Brain microvascular endothelial cell (primary cell): ENCODE measurements at regions not wholly inside any gene's neighbourhood (a gene's known extent, or its start where the extent isn't known, plus 50 kb on each side); places are given as distances from the start of the nearest gene placed in this dataset.

Experiments
- DNase-seq: peaks from one replicate; pipeline ENCODE4 v3.0.0-alpha.2; 2020
- H3K27ac ChIP-seq: fragments of 250-450 bp; sonication (Bioruptor Pico); 2 replicates; pipeline ENCODE4 v1.5.1; 2020; ENCODE audit warnings: mild to moderate bottlenecking, moderate library complexity
- H3K27me3 ChIP-seq: fragments of 250-450 bp; sonication (Bioruptor Pico); replicated peaks from 2 replicates; pipeline ENCODE4 v1.5.1; 2020; ENCODE audit warnings: mild to moderate bottlenecking
- H3K36me3 ChIP-seq: fragments of 250-450 bp; sonication (Bioruptor Pico); replicated peaks from 2 replicates; pipeline ENCODE4 v1.5.1; 2020; ENCODE audit warnings: mild to moderate bottlenecking
- H3K4me3 ChIP-seq: 2 replicates; pipeline ENCODE4 v1.5.1; 2011; ENCODE audit warnings: low read depth, mild to moderate bottlenecking, control low read depth, low read length, moderate library complexity
- in situ Hi-C: cut with HindIII; loops from 2 replicates; pipeline ENCODE4 v1.10.0; 2017; ENCODE audit warnings: low sequenced_read_pairs, low pct_ligation_motif_present
- TF ChIP-seq, protein P1 (sequence below): IDR thresholded peaks from 2 replicates; pipeline ENCODE4 v1.5.1; 2011; ENCODE audit warnings: low read depth, mild to moderate bottlenecking, moderate library complexity, low read length, control low read depth, inconsistent platforms; ENCODE audit errors: missing control alignments

DNA sequence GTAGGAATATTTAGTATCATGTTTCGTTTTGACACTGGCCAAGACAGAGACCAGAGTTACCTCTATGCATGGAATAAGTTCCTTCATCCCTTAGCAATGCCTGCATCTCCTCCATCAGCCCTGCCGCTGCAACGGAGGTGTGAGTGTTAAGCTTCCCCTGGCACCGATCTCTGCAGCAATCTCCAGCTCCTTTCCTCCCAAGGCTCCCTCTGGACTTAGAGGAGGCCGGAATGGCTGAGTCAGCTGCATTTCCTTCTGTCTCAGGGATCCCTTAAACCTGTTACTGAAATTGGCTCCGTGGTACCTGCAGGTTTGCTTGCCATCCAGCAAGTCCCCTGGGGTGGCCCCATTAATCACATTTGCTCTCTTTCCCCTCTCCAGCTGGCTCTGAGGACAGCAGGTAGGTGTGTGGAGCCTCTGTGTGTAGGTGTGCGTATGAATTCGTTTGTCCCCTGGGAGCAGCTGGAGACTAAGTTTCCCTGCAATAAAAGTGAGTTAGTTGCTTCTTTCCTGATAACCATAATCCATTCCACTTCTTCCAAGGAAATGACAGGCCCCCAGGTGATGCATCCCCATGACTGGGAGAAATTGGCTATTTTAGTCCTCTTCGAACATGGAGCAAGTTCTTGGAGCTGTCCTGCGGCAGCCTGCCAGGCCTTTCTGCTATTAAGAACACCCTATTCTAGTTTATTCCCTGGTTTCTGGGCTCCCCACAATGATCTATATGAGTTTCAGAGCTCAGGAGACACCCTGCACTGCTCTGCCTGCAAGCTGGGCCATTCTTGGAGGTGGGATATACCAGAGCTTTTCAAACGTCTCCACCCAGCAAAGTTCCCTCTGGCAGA, 457.2 kb upstream of the CADM1 start:
- Histone ChIP-seq H3K27me3 (no peaks in the 10 kb centered on the region), H3K27ac (no peak overlapping the region), H3K36me3 (no peaks in the 10 kb centered on the region), H3K4me3 (no peak overlapping the region)
- no peak for DNase-seq
- in situ Hi-C loops: no loop called here
- TF ChIP-seq, protein P1, sequence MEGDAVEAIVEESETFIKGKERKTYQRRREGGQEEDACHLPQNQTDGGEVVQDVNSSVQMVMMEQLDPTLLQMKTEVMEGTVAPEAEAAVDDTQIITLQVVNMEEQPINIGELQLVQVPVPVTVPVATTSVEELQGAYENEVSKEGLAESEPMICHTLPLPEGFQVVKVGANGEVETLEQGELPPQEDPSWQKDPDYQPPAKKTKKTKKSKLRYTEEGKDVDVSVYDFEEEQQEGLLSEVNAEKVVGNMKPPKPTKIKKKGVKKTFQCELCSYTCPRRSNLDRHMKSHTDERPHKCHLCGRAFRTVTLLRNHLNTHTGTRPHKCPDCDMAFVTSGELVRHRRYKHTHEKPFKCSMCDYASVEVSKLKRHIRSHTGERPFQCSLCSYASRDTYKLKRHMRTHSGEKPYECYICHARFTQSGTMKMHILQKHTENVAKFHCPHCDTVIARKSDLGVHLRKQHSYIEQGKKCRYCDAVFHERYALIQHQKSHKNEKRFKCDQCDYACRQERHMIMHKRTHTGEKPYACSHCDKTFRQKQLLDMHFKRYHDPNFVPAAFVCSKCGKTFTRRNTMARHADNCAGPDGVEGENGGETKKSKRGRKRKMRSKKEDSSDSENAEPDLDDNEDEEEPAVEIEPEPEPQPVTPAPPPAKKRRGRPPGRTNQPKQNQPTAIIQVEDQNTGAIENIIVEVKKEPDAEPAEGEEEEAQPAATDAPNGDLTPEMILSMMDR: no peak

DNA sequence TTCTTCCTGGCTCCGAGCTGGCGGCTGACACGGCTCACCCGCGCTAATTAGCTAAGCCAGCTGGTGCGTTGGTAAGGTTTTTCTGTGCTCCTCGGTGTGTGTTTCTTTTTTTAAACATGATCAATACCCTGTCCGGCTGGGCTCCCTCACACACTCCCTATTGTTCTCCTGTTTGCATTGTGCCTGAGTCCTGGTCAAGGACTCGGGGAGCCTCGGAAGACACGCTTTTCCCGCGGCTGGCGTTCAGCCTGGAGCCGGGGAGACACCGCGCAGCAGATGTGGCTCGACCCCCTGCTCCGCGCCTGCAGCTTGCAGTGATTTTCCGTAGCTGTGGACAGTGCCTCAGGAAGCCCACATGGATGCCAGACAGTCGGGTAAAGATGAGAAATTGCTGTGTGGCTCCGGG, 454.9 kb upstream of the CADM1 start:
- Histone ChIP-seq H3K27ac (no peak overlapping the region), H3K36me3 (no peaks in the 10 kb centered on the region), H3K27me3 (no peaks in the 10 kb centered on the region), H3K4me3 (no peak overlapping the region)
- TF ChIP-seq, protein P1: no peak
- no peak for DNase-seq
- in situ Hi-C loops: no loop called here

DNA sequence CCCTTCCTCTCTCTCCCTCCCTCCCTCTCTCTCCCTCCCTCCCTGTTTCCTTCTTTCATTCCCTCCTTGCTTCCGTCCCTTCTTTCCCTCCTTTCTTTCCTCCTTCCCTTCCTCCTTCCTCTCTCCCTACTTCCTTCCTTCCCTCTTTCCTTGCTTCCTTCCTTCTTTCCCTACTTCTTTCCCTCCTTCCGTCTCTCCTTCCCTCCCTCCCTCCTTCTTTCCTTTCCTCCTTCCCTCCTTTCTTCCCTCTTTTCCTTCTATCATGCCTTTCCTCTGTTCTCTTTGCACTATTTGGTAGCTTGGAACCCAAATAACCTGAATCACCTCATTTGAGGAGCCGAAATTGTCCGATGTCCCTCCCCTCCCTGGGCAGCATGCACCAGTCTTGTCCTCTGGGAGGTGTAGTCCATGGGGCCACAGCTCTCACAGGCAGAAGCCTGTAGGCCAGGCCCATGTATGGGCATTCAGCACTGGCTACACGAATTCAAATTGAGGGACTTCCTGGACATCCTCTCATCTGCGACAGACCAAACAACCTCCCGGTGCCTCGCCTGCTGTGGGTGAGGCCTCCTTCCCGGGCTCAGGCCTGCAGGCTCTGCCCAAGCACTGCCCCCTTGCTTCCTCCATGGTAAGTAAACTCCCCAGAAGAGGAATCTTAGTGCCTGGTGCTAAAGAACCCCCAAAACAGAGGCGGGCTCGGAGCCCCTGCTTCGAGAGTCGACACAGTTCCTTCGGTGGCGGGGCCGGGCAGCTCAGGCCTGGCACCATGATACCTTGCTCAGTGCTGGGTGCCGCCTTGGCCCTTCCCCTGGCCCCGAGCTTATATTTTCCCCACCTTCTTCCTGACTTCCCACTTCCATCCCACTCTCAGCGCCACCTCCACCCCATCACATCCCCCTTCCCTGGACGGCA, 454.1 kb upstream of the CADM1 start:
- TF ChIP-seq, protein P1: no peak
- in situ Hi-C loops: no loop called here
- H3K36me3 ChIP-seq: no peaks in the 10 kb centered on the region
- no peak overlapping the region for H3K4me3 ChIP-seq
- no peak overlapping the region for H3K27ac ChIP-seq
- H3K27me3 ChIP-seq: no peaks in the 10 kb centered on the region
- DNase-seq: no peak

DNA sequence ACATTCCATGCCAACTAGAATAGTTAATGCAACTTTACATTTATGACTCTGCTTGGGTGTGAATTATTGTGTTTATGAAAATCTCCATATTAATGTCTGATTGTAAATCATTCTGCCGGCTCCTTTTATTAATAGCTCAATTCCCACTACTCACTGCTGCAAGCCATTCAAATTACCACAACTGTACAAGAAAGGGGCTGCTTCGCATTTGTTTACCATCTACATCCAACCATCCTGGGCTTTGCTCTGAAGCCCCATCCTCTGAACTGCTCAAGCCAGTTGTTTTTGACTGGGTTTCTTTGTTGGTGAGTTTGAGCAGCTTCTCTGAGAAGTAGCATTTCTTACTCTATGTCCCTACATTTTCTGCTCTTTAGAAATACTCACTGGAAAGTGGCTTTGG, 451.6 kb upstream of the CADM1 start:
- Histone ChIP-seq H3K4me3 (no peak overlapping the region), H3K27ac (no peak overlapping the region), H3K36me3 (no peaks in the 10 kb centered on the region), H3K27me3 (no peaks in the 10 kb centered on the region)
- TF ChIP-seq, protein P1: no peak
- in situ Hi-C loops: no loop called here
- DNase-seq: no peak

DNA sequence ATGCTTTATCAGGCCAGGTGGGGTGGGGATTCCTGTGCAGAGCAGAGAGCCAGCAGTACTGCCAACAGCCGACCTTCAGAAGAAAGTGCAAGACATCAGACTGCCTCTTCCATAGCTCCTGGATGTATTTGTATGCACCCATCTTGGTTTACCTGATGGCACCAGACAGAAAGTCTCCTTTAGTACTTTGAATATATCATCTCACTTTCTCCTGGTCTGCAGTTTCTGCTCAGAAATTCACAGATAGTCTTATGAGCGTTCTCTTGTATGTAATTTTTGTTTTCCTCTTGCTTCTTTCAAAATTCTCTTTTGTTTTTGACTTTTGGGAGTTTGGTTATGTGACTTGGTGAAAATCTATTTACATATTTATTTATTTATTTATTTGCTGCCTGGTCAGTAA, 446.4 kb upstream of the CADM1 start:
- in situ Hi-C loops: no loop called here
- Histone ChIP-seq H3K4me3 (no peak overlapping the region), H3K27me3 (no peaks in the 10 kb centered on the region), H3K27ac (no peak overlapping the region), H3K36me3 (no peaks in the 10 kb centered on the region)
- DNase-seq: no peak
- TF ChIP-seq, protein P1: no peak
